HG02938 (cell line): ENCODE measurements at regions not wholly inside any gene's neighbourhood (a gene's known extent, or its start where the extent isn't known, plus 50 kb on each side); places are given as distances from the start of the nearest gene placed in this dataset.
"Not testable (repeated sequence)": the region's sequence is repeated elsewhere in the genome, so short reads cannot be mapped to it uniquely, and the experiment has no call there.

ENCODE experiments used
- ATAC-seq: cut with Tn5 transposase; IDR thresholded peaks from one replicate; pipeline ENCODE4 v1.9.1; 2021; ENCODE audit warnings: mild to moderate bottlenecking, moderate library complexity; ENCODE audit not compliant: unreplicated experiment

DNA sequence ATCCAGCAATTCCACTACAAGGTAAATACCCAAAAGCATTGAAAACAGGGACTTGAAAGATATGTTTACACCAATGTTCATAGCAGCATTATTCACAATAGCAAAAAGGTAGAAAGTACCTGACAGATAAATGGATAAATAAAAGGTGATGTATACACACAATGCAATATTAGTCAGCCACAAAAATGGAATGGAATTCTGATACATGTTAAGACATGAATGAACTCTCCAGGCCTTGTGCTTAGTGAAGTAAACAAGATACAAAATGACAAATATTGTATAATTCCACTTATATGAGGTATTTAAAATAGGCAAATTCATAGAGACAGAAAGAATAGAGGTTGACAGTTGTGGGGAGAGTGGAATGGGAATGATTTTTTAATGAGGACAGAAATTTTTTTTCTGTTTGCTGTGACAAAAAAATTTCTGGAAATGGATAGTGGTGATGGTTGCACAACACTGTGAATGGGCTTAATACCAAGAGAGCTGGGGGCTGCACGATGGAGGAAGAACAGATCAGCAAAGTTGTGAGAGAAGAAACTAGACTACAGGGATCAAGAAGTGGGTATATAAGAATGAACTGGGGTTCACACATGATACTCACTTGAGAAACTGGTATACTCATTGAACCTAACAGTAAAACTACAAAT lies 137.2 kb downstream of the MZT1 start:
- ATAC-seq: no peak

GRCh38 chr13:72586518-72586917 lies 140.9 kb downstream of the MZT1 start:
- no peak for ATAC-seq

- ATAC-seq: no peak
Observed at GRCh38 chr13:72585254-72585653, 142.2 kb downstream of the MZT1 start.

DNA sequence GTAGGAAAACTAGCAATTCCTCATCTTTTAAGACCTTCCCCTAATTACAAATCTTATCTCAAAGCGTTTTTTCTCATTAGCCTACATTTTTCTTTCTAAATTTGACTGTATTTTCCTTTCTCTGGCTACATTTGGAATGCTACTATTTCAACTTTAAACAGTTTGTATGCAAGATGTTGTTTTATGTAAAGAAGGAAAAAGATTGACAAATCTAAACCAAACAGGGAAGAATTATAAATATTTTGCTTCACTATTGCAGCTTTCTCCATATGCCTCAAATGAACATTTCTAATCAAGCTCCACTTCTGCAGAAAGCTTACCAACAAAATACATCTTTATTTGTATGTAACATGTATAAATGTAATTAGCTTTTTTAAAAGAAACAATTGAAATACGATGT lies 156.2 kb downstream of the MZT1 start:
- ATAC-seq: no peak

- ATAC-seq: no peak
Observed at GRCh38 chr13:72570019-72570418, 157.4 kb downstream of the MZT1 start.

GRCh38 chr13:72567566-72567965 lies 159.9 kb downstream of the MZT1 start:
- no peak for ATAC-seq

DNA sequence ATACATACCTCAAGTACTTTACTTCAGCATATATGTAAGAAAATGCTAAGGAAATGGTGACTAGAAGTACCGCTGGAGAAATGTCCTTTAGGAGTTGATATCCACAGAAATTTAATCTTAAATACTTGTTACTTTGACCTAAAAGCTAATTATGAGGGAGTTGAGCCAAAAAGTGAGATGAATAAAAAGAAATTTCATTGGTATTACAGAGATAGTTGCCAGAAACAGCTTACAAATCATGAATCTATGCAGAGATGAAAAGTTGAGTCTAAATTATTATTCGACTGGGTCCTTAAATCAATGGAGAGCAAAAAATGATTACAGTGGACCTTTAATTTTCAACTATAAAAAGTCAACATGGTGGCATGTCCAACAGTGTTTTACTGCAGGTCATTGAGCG lies 160.9 kb downstream of the MZT1 start:
- no peak for ATAC-seq

- no peak for ATAC-seq
Observed at GRCh38 chr13:72565893-72566292, 161.5 kb downstream of the MZT1 start.

GRCh38 chr13:72562686-72563085 lies 164.7 kb downstream of the MZT1 start:
- ATAC-seq: no peak

GRCh38 chr13:72561791-72562190 lies 165.6 kb downstream of the MZT1 start:
- ATAC-seq: no peak

GRCh38 chr13:72559716-72560115 lies 167.7 kb downstream of the MZT1 start:
- no peak for ATAC-seq

GRCh38 chr13:72556945-72557344 lies 170.5 kb downstream of the MZT1 start:
- no peak for ATAC-seq

DNA sequence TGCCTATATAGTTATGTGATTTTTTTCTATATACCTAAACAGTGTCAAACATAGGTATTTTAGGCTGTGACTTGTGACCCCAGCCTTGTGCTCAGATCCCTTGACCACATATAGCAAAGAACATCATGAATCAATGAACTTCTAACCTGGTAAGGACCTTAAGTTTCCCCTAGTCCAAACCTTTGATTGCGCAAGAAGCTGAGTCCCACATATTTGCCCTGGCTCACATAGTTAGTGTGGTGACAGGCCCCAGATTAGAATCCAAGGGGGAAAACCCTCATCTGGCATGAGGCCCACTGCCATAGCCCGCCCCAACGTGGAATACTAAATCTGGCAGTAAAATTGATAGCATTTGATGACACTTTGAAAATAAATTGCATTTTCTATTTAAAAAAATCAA lies 171.8 kb downstream of the MZT1 start:
- ATAC-seq: no peak

- ATAC-seq: no peak
Observed at GRCh38 chr13:72552731-72553130, 174.7 kb downstream of the MZT1 start.

GRCh38 chr13:72545895-72546294 lies 181.5 kb downstream of the MZT1 start:
- not testable (repeated sequence) for ATAC-seq

GRCh38 chr13:72545030-72545719 lies 182.3 kb downstream of the MZT1 start:
- ATAC-seq: no peak

- no peak for ATAC-seq
Observed at GRCh38 chr13:72544042-72544441, 183.4 kb downstream of the MZT1 start.

DNA sequence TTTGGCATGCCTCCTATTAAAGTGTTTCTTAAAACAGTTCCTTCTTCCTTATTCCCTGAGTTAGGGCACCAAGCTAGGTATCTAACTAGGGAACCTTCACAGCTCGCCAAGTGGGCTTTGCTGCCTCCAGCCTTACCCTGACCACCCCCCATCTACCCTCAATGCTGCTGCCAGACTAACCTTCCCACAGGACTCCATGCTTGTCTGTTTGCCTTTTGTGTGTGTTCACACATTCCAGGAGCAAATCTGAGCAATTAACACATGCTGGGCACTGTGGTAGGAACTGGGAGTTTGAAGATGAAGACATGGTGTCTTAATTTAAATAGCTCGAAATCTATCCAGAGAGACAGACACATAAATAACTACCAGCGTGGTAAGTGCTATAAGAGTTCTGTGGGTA lies 185.2 kb downstream of the MZT1 start:
- no peak for ATAC-seq

GRCh38 chr13:72541674-72542073 lies 185.8 kb downstream of the MZT1 start:
- ATAC-seq: no peak

GRCh38 chr13:72540881-72541280 lies 186.5 kb downstream of the MZT1 start:
- no peak for ATAC-seq

DNA sequence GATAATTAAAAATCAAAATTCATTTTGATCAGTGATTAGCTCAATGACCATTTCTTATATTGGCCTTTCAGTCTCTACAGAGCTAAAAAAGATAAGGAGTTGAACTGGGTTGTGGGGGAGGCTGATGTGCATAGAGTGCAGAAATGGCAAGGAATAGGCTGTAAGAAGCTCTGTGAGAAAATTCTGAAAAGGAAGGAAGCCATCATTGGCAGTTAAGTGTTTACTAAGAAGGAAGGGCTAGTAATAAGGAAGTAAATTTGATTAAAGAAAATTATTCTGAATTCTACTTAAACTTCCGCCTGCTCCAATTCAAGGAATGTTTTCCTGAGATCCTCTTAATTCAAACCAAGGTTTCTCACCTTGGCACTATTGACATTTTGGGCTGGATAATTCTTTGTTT lies 187.5 kb downstream of the MZT1 start:
- no peak for ATAC-seq

- ATAC-seq: no peak
Observed at GRCh38 chr13:72537782-72538181, 189.6 kb downstream of the MZT1 start.

- no peak for ATAC-seq
Observed at GRCh38 chr13:72537395-72537780, 190.0 kb downstream of the MZT1 start.
